Mucosa of descending colon (tissue), 3 donors: ENCODE measurements at regions not wholly inside any gene's neighbourhood (a gene's known extent, or its start where the extent isn't known, plus 50 kb on each side); places are given as distances from the start of the nearest gene placed in this dataset.

Source experiments
- ATAC-seq: fragments of 200-7000 bp; cut with Tn5 transposase; one replicate; pipeline ENCODE4 v1.9.1; 2020; ENCODE audit warnings: mild to moderate bottlenecking, moderate library complexity
- DNase-seq, 3 donors: peaks; one replicate each; pipeline ENCODE4 v3.0.0-alpha.2; 2020
- H3K36me3 ChIP-seq: fragments of 200-600 bp; one replicate; pipeline ENCODE4 v1.8.0; 2021; ENCODE audit warnings: low read depth, mild to moderate bottlenecking
- H3K4me1 ChIP-seq: fragments of 200-600 bp; one replicate; pipeline ENCODE4 v1.8.0; 2021; ENCODE audit warnings: low read depth, mild to moderate bottlenecking
- H3K4me3 ChIP-seq: fragments of 200-600 bp; one replicate; pipeline ENCODE4 v1.8.0; 2021; ENCODE audit warnings: mild to moderate bottlenecking
- H3K9me3 ChIP-seq: fragments of 200-600 bp; one replicate; pipeline ENCODE4 v1.8.0; 2021; ENCODE audit warnings: mild to moderate bottlenecking
- CTCF ChIP-seq: fragments of 200-600 bp; IDR thresholded peaks from one replicate; pipeline ENCODE4 v1.8.0; 2022; ENCODE audit warnings: antibody characterized with exemption, mild to moderate bottlenecking
- intact Hi-C, 2 donors: fragments of 100-400 bp; cut with DNase I in 1 of 2; cut with micrococcal nuclease in 1 of 2; formaldehyde crosslinking; loops; one replicate each; pipeline versions ENCODE4 v1.11.0 to v1.11.1; 2022; cut with DNase I, micrococcal nuclease
- donor health status: DM: no; HTN: no; CAD: no; lungs with moderate emphysema.
- donor health status: DM: no; HTN: no; CAD: no.
- donor health status: DM: no; HTN: yes; CAD: no.

GRCh38 chr13:58452123-58452623, 820.6 kb downstream of the PCDH17 start:
- Histone ChIP-seq H3K9me3 (peaks cover 65% of the 10 kb centered on the region), H3K4me3 (no peak overlapping the region), H3K4me1 (no peaks in the 10 kb centered on the region), H3K36me3 (no peaks in the 10 kb centered on the region)
- DNase-seq (no peak), ATAC-seq (no peak)
- intact Hi-C loops, result no loop called here
- TF ChIP-seq CTCF, result no peak

- ATAC-seq (no peak), DNase-seq (no peak)
- TF ChIP-seq CTCF, result no peak
- no peaks in the 10 kb centered on the region for H3K36me3 ChIP-seq
- peaks cover 61% of the 10 kb centered on the region for H3K9me3 ChIP-seq
- H3K4me1 ChIP-seq, result no peaks in the 10 kb centered on the region
- no peak overlapping the region for H3K4me3 ChIP-seq
- intact Hi-C loops, result no loop called here
Observed at GRCh38 chr13:58455094-58455493, 823.5 kb downstream of the PCDH17 start.

GRCh38 chr13:58461217-58461616, 829.7 kb downstream of the PCDH17 start:
- ATAC-seq, result no peak
- Histone ChIP-seq H3K4me1 (no peaks in the 10 kb centered on the region), H3K9me3 (peaks cover 41% of the 10 kb centered on the region), H3K36me3 (no peaks in the 10 kb centered on the region), H3K4me3 (no peak overlapping the region)
- TF ChIP-seq CTCF, result no peak
- no peak for DNase-seq
- intact Hi-C loops, result no loop called here

- Histone ChIP-seq H3K4me3 (no peak overlapping the region), H3K36me3 (no peaks in the 10 kb centered on the region), H3K9me3 (peaks cover 34% of the 10 kb centered on the region), H3K4me1 (no peaks in the 10 kb centered on the region)
- DNase-seq, result no peak
- TF ChIP-seq CTCF, result no peak
- no peak for ATAC-seq
- intact Hi-C loops, result no loop called here
Observed at GRCh38 chr13:58463841-58464240, 832.3 kb downstream of the PCDH17 start.

- intact Hi-C loops, result no loop called here
- DNase-seq, result no peak
Observed at GRCh38 chr13:58467176-58467575, 835.6 kb downstream of the PCDH17 start.

More at GRCh38 chr13:58467176-58467575, 835.6 kb downstream of the PCDH17 start:
- ATAC-seq, result no peak
- no peaks in the 10 kb centered on the region for H3K4me1 ChIP-seq
- H3K36me3 ChIP-seq, result no peaks in the 10 kb centered on the region
- H3K9me3 ChIP-seq, result peaks cover 35% of the 10 kb centered on the region
- TF ChIP-seq CTCF, result no peak
- no peak overlapping the region for H3K4me3 ChIP-seq
